ENCODE measurements at regions not wholly inside any gene's neighbourhood (a gene's known extent, or its start where the extent isn't known, plus 50 kb on each side); places are given as distances from the start of the nearest gene placed in this dataset.

DNA sequence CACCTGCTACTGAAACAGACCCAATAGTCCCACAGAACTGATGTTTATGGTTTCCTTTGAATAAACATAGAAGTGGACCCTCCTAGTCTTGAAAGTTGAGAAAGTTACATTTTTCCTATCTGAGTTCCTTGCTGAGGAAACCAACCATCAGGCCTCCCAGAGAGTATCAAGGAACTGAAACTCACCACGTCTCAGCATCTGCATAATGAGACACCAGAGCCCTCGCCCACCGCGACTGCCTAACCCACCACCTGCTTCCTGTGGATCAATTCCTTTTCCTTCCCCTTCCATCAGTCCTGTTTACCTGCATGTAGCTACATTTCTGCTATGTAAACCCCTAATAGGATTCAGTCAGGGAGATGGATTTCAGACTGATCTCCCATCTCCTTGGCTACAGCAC is 443.2 kb upstream of the TMEM132C start:
- Histone ChIP-seq H3K4me1 (no peaks in the 10 kb centered on the region), H3K27ac (no peak overlapping the region), H3K9me3 (peaks cover 0 to 15% (median 2%) of the 10 kb centered on the region in 8 donors), H3K4me3 (no peak overlapping the region), H3K36me3 (no peaks in the 10 kb centered on the region), H3K27me3 (replicated peaks in 1 of 7) (no peaks in the 10 kb centered on the region)
- TF ChIP-seq, protein P1, sequence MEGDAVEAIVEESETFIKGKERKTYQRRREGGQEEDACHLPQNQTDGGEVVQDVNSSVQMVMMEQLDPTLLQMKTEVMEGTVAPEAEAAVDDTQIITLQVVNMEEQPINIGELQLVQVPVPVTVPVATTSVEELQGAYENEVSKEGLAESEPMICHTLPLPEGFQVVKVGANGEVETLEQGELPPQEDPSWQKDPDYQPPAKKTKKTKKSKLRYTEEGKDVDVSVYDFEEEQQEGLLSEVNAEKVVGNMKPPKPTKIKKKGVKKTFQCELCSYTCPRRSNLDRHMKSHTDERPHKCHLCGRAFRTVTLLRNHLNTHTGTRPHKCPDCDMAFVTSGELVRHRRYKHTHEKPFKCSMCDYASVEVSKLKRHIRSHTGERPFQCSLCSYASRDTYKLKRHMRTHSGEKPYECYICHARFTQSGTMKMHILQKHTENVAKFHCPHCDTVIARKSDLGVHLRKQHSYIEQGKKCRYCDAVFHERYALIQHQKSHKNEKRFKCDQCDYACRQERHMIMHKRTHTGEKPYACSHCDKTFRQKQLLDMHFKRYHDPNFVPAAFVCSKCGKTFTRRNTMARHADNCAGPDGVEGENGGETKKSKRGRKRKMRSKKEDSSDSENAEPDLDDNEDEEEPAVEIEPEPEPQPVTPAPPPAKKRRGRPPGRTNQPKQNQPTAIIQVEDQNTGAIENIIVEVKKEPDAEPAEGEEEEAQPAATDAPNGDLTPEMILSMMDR (IDR thresholded peaks at IDR 0.05 in 8 of 11, conservative IDR thresholded peaks at IDR 0.05 in 3 of 11) = no peak
- TF ChIP-seq POLR2AphosphoS5 (IDR thresholded peaks at IDR 0.05) (no peak), POLR2A (IDR thresholded peaks at IDR 0.05) (no peak)
- 12 to 32% (median 29%) methylated on average over 4 of the region's 4 CpGs for WGBS, 5 donors
- no peak for DNase-seq
- intact Hi-C loops (cut with DNase I; ENCODE audit: low total_unique reads) = no loop called here

DNA sequence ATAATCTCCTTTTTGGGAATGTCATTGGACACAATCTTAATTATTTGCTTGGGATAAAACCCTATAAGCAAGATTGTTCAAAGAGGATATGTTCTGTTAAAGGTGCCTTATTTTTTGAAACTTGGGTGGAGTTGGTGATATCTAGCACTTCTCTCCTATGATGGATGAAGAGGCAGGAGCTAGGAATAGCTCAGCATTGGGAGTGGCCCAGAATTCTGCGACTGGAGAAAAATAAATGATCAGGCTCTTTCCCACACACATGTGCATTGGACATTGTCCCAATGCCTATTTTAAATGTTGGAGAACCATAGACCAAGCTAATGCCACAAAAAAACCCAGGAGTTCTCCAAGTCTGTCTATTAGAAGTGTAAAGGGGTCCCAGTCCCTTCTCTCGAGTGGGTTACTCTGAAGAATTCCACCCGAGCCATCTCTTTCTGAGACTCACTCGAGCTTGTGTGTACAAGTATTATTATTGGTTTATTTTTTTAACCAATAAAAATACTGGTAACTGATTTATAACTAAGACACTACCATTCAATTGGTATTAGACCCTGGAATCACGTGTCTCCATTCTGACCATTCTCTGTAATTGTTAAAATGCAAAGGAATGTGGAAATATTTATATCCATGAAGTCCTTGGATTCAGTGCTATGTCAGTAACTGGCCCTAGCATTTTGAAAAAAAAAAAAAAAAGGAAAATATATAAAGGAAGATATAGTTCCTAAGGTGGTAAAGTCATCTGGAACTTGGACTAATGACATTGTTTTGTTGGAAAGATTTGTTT is 437.5 kb upstream of the TMEM132C start:
- intact Hi-C loops (cut with DNase I; ENCODE audit: low total_unique reads) = no loop called here
- no peak for TF ChIP-seq POLR2AphosphoS5 (IDR thresholded peaks at IDR 0.05)
- TF ChIP-seq, protein P1 (IDR thresholded peaks at IDR 0.05 in 8 of 11, conservative IDR thresholded peaks at IDR 0.05 in 3 of 11) = no peak
- TF ChIP-seq POLR2A (IDR thresholded peaks at IDR 0.05) = no peak
- Histone ChIP-seq H3K27ac (no peak overlapping the region), H3K9me3 (peaks cover 0 to 20% (median 5%) of the 10 kb centered on the region in 8 donors), H3K4me1 (no peaks in the 10 kb centered on the region), H3K27me3 (replicated peaks in 1 of 7) (no peaks in the 10 kb centered on the region), H3K4me3 (no peak overlapping the region), H3K36me3 (no peaks in the 10 kb centered on the region)
- 56 to 76% (median 65%) methylated on average over 5 of the region's 5 CpGs for WGBS, 5 donors
- DNase-seq = no peak

DNA sequence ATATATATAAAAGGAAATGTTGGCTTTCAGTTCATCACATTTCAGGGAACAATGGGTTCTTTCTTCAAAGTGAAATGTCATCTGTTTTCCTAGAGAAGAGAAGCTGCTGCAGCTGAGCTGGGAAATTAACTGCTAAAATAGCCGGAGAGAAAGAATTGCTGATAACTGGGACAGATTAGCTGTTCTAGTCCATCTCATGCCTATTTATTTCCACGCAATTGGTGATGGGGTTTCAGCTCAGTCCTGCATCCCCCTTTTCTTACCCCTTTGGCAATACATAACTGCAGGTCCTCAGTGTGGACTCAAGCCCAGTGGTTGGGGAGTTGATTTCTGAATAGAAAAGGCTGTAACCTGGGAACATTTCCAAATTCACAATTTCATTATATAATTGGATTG is 436.9 kb upstream of the TMEM132C start:
- Histone ChIP-seq H3K36me3 (no peaks in the 10 kb centered on the region), H3K4me3 (no peak overlapping the region), H3K27ac (no peak overlapping the region), H3K4me1 (no peaks in the 10 kb centered on the region), H3K9me3 (peaks cover 0 to 20% (median 5%) of the 10 kb centered on the region in 8 donors), H3K27me3 (replicated peaks in 1 of 7) (no peaks in the 10 kb centered on the region)
- intact Hi-C loops (cut with DNase I; ENCODE audit: low total_unique reads) = no loop called here
- 56 to 70% (median 64%) methylated on average over 2 of the region's 2 CpGs for WGBS, 5 donors
- DNase-seq = no peak
- TF ChIP-seq, protein P1 (IDR thresholded peaks at IDR 0.05 in 8 of 11, conservative IDR thresholded peaks at IDR 0.05 in 3 of 11) = no peak
- TF ChIP-seq POLR2AphosphoS5 (IDR thresholded peaks at IDR 0.05) (no peak), POLR2A (IDR thresholded peaks at IDR 0.05) (no peak)

DNA sequence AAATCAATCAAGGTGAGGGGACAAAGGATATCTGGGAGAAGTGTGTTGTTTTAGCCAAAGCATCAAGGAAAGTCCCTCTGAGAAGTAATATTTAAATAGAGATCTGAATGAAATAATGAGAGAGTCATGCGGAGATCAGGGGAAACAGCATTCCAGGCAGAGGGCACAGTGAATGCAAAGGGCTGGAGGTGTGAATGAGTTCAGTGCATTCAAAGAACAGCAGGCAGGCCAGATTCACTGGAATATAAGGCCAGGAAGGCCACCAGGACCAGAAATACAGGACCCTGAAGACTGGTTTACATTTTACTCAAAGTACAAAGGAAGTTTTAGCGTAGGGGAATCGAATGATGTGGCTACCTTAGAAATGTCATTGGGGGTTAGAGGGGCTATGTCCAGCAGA is 436.2 kb upstream of the TMEM132C start:
- Histone ChIP-seq H3K4me1 (no peaks in the 10 kb centered on the region), H3K27ac (no peak overlapping the region), H3K36me3 (no peaks in the 10 kb centered on the region), H3K4me3 (no peak overlapping the region), H3K9me3 (peaks cover 0 to 16% (median 5%) of the 10 kb centered on the region in 8 donors), H3K27me3 (replicated peaks in 1 of 7) (no peaks in the 10 kb centered on the region)
- DNase-seq = no peak
- no peak for TF ChIP-seq POLR2AphosphoS5 (IDR thresholded peaks at IDR 0.05)
- no peak for TF ChIP-seq POLR2A (IDR thresholded peaks at IDR 0.05)
- TF ChIP-seq, protein P1 (IDR thresholded peaks at IDR 0.05 in 8 of 11, conservative IDR thresholded peaks at IDR 0.05 in 3 of 11) = no peak
- WGBS, 5 donors = 86 to 93% (median 91%) methylated on average over 3 of the region's 3 CpGs
- intact Hi-C loops (cut with DNase I; ENCODE audit: low total_unique reads) = no loop called here
